GM21576 (cell line): ENCODE measurements at regions not wholly inside any gene's neighbourhood (a gene's known extent, or its start where the extent isn't known, plus 50 kb on each side); places are given as distances from the start of the nearest gene placed in this dataset.
"Not testable (repeated sequence)": the region's sequence is repeated elsewhere in the genome, so short reads cannot be mapped to it uniquely, and the experiment has no call there.

Experiments
- ATAC-seq: cut with Tn5 transposase; IDR thresholded peaks from one replicate; pipeline ENCODE4 v1.9.1; 2021; ENCODE audit warnings: mild to moderate bottlenecking, moderate library complexity; ENCODE audit not compliant: unreplicated experiment

- ATAC-seq: no peak
Measured at GRCh38 chr9:104980039-104980654, 52.2 kb upstream of the ABCA1 start.

DNA sequence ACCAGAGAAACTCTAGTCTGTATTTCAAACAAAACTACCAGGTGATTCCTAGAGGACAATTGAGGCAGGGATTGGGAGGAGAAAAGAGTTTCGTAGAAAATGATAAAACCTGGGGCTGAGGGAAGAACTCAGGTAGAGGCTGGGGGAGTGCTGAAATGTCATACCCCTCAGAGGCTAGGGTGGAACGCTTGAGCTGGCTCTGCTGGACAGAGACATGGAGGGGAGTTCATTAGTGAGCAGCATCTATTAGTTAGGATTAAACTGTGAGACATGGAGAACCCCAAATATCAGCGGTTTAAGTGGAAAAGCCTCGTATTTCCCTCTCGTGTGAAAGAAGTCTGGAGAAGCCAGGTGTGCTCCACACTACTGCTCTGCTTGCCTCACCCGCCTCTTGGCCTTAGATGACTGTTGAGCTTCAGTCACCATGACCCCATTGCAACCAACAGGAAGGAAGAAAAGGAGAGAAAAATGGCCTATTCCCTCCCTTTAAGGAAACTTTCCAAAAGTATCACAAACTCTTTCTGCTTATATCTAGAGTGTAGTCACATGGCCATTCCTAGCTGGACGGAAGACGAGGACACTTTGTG is 53.7 kb upstream of the ABCA1 start:
- no peak for ATAC-seq

- ATAC-seq: no peak
Measured at GRCh38 chr9:104982543-104982942, 54.6 kb upstream of the ABCA1 start.

- ATAC-seq: no peak
Measured at GRCh38 chr9:104983491-104983890, 55.5 kb upstream of the ABCA1 start.

GRCh38 chr9:104984121-104984520 is 56.2 kb upstream of the ABCA1 start:
- ATAC-seq: no peak

GRCh38 chr9:104984542-104984941 is 56.6 kb upstream of the ABCA1 start:
- ATAC-seq: no peak

GRCh38 chr9:104984948-104985347 is 57.0 kb upstream of the ABCA1 start:
- ATAC-seq: no peak

GRCh38 chr9:104986096-104986495 is 58.1 kb upstream of the ABCA1 start:
- no peak for ATAC-seq

DNA sequence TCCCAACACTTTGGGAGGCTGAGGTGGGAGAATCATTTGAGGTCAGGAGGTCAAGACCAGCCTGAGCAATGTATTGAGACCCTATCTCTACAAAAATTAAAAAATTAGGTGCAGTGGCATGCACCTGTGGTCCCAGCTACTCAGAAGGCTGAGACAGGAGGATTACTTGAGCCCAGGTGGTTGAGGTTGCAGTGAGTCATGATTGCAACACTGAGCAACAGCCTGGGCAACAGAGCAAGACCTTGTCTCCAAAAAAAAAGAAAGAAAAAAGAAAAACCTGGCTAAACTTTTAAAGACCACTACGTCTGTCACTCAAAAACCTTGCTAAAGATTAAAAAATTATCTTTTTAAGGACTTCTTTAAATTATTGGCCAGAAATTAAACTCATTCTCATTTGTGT is 59.8 kb upstream of the ABCA1 start:
- ATAC-seq: no peak

DNA sequence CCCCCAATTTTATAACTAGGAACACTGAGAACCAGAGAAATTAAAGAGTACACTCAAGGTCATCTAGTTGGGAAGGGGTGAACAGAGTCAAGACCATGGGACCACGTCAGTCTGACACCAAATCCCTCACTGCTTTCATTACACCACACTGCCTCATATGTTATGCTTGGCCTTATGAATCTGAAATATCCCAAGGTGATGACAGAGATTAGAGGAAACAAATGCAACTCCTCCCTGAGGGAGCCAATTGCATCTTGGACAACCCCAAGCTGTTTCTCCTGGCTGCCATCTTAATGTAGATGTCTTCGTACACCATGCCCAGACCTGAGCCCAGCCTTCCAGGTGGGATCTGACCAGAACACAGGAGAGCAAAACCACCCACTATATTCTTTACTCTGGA is 60.6 kb upstream of the ABCA1 start:
- ATAC-seq: no peak

- ATAC-seq: peak; percentile 84
Measured at GRCh38 chr9:104991144-104991953, 63.4 kb upstream of the ABCA1 start.

DNA sequence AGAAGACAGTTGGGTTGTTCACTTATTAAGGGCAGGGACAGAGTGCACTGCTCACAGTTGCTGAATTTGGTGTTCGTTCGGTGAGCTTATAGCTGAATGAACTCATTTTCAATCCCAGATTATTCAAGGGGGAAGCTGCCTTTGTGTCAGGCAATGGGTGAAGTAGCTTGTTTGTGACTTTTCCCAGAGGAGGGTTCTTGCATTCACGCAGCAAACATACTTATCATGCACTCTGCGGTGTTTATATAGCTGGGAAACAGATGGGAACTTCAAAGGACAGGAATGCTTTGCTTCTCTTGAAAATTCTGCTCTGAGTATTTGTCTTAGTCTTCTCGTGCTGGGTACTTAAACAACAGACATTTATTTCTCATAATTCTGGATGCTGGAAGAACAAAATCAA is 64.7 kb upstream of the ABCA1 start:
- no peak for ATAC-seq

- no peak for ATAC-seq
Measured at GRCh38 chr9:104993291-104993963, 65.5 kb upstream of the ABCA1 start.

- no peak for ATAC-seq
Measured at GRCh38 chr9:104997536-104997935, 69.6 kb upstream of the ABCA1 start.

DNA sequence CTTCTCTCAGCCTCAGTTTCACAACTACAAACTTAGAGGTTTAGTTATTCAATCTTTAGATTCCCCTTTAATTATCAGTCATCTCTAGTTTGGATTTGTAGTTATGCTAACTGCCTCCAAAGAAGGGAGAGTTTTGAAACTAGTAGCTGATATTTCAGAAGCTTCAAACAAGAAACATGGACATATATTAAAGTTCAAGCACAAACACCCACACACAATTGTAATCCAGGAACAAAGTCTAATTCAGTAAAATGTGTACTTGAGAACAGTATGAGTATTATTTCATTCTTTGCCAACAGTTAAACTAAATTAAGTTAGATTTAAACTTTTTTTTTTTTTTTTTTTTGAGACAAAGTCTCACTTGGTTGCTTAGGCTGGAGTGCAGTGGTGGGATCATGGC is 71.2 kb upstream of the ABCA1 start:
- ATAC-seq: no peak

GRCh38 chr9:105000529-105000928 is 72.6 kb upstream of the ABCA1 start:
- ATAC-seq: not testable (repeated sequence)

GRCh38 chr9:105004466-105005090 is 76.6 kb upstream of the ABCA1 start:
- no peak for ATAC-seq

GRCh38 chr9:105005186-105005585 is 77.2 kb upstream of the ABCA1 start:
- no peak for ATAC-seq

- ATAC-seq: no peak
Measured at GRCh38 chr9:105006514-105006913, 78.6 kb upstream of the ABCA1 start.

DNA sequence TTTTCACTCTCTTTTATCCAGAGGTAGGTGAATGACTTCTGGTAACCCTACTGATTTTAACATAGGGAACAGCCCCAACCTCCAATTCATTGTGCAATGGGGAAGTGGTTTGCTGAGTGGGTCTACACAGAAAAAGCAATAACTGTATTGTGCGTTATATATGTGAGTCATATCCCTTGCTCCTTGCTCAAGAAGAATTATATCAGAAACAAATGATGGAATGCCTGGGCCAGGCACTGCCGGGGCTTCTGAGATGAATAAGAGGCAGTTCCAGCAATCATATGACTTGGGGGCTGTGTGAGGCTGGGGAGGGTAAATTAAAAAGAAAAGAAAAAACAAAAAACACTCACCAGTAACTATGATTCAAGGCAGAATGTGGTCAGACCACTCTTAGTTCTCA is 79.2 kb upstream of the ABCA1 start:
- ATAC-seq: no peak

- not testable (repeated sequence) for ATAC-seq
Measured at GRCh38 chr9:105010089-105010488, 82.1 kb upstream of the ABCA1 start.
